DND-41 (cell line): ENCODE measurements at regions not wholly inside any gene's neighbourhood (a gene's known extent, or its start where the extent isn't known, plus 50 kb on each side); places are given as distances from the start of the nearest gene placed in this dataset.

Experiments
- EZH2 ChIP-seq: IDR thresholded peaks from 3 replicates; pipeline ENCODE4 v1.6.1; 2012; ENCODE audit warnings: borderline replicate concordance, low read depth, mild to moderate bottlenecking, moderate library complexity, low read length, inconsistent platforms; ENCODE audit not compliant: severe bottlenecking
- TF ChIP-seq, protein P1 (sequence below): IDR thresholded peaks from 2 replicates; pipeline ENCODE4 v1.5.1; 2012; ENCODE audit warnings: borderline replicate concordance, low read length, moderate library complexity, mild to moderate bottlenecking; ENCODE audit not compliant: poor library complexity, severe bottlenecking; ENCODE audit errors: extremely low read depth

DNA sequence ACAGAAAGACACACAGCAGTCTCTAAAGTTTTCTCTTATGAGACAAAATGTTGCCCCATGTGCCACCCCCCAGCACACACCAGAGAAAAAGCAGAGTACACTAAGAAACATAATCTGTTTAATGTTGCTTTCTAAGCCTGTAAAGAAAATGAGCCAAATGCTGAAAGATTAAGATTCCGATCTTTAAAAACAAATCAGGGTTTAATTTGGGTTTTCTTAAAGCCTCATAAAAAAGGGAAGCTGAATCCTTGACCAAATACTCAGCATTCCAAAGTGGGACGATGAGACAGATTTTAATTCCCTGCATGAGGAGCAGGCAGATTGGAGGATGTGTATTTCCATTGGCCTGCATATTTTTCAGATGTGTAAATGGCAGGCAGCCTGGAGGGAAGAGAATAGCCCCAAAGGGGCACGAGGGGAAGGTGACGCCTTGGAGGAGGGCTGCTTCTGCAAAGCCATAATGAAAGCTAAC, 118.4 kb downstream of the COPRS start:
- TF ChIP-seq EZH2, result no peak
- TF ChIP-seq, protein P1, sequence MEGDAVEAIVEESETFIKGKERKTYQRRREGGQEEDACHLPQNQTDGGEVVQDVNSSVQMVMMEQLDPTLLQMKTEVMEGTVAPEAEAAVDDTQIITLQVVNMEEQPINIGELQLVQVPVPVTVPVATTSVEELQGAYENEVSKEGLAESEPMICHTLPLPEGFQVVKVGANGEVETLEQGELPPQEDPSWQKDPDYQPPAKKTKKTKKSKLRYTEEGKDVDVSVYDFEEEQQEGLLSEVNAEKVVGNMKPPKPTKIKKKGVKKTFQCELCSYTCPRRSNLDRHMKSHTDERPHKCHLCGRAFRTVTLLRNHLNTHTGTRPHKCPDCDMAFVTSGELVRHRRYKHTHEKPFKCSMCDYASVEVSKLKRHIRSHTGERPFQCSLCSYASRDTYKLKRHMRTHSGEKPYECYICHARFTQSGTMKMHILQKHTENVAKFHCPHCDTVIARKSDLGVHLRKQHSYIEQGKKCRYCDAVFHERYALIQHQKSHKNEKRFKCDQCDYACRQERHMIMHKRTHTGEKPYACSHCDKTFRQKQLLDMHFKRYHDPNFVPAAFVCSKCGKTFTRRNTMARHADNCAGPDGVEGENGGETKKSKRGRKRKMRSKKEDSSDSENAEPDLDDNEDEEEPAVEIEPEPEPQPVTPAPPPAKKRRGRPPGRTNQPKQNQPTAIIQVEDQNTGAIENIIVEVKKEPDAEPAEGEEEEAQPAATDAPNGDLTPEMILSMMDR, result no peak
